ENCODE measurements at regions not wholly inside any gene's neighbourhood (a gene's known extent, or its start where the extent isn't known, plus 50 kb on each side); places are given as distances from the start of the nearest gene placed in this dataset.

GRCh38 chr14:73778736-73779135 is 64.6 kb upstream of the PNMA1 start:
- TF ChIP-seq CTCF (conservative IDR thresholded peaks at IDR 0.05), result no peak
- no peak for TF ChIP-seq EZH2 (IDR thresholded peaks at IDR 0.05; ENCODE audit: low read depth)

Measured in PC-9 (cell line).